Fibroblast of skin of scalp (primary cell): ENCODE measurements at regions not wholly inside any gene's neighbourhood (a gene's known extent, or its start where the extent isn't known, plus 50 kb on each side); places are given as distances from the start of the nearest gene placed in this dataset.

Source experiments
- DNase-seq: peaks from one replicate; pipeline ENCODE4 v3.0.0-alpha.2; 2013

DNA sequence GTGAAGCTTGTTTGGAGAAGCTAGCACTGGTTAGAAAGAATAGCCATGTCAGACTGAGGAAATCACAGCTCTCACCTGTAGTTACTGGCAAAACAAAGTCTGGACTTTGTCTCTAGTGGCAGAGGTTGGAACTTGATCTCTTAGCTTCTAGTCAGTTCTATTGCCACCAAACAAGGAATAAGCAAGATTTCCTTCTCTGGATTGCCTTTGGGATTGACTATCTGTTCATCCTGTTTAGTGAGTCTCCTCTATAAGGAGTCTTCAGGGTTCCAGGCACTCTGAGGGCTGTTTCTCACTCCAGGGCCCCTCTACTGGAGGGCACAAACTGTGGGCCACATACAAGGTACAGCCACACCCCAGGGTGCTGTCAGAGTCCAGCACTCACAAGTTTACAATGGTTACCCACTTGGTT is 426.6 kb upstream of the THBS1 start:
- DNase-seq = no peak

DNA sequence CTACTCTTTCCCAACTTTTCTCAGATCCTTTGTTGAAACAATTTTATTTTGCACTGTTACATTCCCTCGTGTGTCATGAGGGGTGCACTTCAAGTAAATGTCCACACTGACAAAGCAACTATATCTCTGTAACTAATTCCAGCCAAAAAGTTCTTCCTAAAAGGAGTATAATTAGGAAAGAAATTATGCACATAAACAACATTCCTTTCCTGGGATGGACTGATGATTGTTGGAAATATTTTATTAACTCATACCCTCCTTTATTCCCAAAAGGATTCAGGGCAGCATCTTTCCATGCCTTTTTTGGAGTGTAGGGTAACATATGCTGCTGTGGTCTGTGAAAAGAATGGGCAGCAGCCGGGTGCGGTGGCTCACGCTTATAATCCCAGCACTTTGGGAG is 426.1 kb upstream of the THBS1 start:
- DNase-seq = peak; percentile 93

DNA sequence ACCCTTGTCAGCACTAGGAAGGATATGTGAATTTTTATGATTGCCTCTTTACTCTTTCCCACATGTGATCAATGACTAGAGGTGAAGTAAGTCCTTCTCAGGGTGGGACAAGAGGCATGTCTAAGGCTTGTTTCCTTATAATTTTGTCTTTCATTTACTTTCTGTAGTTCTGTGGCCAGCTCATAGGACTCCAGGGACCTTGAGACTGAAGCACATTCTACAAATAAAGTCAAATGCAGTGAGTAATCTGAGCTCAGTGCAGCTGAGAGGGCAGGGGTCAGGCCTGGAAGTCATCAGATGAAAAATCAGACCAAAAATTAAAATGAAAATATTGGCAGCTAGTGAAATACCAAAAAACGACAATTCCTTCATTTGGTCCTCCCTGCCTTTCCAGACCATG is 424.7 kb upstream of the THBS1 start:
- DNase-seq = peak; percentile 87

DNA sequence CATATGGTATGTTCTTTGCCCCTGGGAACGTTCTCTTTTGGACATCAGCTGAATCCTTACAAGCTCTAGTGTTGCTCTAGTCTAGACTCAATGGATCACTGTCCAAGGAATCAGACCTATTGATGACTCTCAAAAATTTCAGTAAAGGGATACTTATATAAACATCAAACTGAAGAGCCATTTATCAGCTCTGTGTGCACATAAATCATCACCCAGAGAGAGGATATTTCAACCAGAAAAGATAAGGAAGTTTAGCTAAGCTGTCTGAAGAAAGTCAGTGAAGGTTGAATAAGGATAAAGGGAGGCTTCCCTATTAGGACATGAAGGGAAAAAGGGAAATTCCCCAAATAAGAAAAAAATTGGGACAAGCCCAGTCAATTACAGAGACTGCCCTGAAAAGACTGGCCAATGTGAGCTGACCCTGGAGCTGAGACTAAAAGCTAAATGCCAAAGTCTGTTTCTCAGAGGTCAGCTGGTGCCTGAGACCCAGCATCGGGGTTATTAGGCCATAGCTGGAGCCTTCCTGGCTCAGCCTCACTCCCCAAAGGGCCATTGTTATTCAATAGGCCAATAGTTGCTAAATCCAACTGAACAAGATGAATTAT is 424.1 kb upstream of the THBS1 start:
- DNase-seq = peak; percentile 68

DNA sequence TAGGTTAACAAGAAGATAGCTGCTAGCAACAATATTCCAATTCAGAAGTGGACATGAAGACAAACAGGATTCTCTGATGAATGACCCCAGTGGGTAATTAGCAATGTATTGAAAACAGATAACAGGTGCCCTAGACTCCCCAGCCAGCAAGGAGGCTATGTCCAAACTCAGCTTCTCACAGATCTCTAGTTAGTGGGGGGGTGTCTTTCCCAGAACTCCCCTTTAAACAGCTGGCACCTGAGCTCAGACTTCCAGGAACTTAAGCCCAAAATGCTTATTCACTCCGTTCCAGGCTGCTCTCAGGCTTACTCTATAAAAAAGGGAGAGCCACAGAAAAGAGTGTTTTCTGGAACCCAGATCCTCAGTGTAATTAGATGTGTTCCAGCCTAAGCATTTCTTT is 423.0 kb upstream of the THBS1 start:
- no peak for DNase-seq

DNA sequence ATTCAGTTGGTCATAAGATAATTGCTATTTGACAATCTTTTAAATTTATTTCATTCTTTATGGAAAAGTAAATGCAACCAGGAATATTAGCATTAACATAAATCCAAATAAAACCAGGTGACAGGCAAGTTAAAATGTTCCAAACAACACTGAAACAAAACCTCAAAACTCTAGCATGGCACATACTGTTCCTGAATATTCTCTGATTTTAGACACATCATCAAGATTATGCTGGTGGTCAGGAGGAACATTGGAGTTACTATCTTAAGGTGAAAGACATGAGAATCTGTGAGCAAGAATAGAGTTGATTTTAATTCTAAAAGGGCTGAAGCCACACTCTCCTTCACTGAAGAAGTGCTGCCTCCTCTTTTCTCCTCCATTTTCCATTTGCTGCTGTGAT is 421.0 kb upstream of the THBS1 start:
- DNase-seq = no peak

DNA sequence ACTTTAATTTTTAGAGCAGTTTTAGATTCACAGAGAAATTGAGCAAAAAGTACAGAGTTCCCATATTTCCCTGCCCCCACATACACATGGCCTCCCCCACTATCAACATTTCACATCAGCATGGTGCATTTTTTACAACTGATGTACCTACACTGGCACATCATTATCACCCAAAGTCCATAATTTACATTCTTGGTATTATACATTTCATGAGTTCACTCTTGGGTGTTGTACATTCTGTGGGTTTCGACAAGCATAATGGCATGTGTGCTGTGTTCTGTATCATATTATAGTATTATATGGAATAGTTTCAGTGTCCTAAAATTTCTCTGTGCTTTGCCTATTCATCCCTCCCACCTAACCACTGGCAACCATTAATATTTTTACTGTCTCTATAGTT is 419.8 kb upstream of the THBS1 start:
- peak; percentile 88 for DNase-seq

DNA sequence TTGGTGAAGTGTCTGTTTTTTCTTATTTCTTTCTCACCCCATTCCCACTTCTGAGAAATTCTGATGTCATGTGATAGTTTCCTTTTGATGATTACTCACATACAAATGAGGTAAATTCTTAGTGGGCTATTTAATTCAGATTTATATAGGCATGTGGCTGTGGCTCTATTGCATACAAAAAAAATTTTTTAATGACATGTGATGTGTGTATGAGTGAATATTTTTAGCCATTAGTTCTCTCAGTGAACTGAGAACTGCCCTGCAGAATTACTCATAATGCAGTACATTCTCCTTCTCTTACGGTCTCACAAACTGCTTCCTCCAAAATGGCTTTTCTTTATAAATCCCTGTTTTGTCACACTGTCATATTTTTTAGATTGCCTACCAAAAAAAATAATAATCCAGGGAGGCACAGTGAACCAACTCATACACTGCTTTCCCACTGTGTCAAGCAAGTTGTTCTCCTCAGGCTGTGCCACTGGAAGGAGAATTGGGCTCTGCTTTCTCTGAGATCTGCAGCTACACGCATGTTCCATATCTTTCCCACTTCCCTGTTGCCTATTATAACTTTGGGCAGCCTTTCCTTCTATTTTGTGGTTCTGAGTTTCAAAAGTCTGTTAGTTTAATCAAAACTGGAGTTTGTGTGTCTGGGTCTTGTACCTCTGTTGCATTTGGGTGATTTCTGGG is 415.7 kb upstream of the THBS1 start:
- DNase-seq = peak; percentile 88

DNA sequence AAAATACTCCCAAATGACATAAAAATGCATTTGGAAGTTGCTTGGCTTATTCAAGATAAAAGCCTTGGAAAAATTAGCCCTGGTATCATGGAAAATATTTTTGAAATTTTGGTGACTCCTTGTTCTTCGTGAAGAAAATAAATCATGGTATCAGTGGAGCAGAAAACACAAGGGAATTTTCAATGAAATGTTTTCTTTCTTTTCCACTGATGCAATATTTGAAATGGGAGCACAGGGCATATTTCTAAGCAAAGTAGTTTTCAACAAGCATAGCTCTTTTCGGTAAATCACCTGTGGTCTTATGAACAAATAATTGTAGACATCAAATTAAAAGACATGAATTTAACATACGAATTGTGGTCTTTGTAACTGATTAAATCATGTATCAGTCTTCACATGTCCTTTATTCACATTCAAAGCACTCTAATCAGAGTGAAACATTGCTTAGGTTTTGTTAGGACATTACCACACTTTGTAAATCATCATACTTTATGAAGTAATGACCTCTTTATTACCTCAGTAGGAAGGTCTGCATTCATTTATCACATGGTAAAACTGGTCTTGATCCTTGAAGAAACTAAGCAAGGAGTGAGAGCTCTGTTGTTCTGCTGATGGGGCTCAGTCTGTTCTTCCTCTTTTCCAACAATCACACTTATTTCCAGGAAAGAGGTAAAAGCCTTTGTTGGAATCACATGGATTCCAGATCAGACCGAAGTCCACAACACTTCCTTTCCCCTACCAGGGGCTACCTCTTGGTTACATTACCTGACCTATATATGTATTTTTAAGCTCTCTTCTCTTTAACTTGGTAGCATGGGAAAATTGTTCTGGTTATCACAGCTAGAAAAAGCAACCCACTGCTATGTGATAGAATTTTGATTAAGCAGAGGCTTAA is 413.5 kb upstream of the THBS1 start:
- DNase-seq = peak; percentile 54

DNA sequence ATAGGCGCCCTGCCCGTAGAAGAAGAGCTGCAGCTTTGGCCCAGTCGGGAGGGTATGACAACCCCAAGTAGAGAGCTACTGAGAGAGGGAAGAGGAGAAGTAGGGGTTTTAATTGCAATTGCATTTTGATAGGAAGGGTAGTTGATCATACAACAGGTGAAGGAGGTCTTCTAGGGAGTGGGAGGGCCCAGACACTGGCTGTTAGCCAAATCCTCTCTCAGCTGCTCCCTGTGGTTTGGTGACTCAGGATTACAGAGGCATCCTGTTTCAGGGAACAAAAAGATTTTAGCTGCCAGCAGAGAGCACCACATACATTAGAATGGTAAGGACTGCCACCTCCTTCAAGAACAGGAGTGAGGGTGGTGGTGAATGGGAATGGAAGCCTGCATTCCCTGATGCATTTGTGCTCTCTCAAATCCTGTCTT is 408.9 kb upstream of the THBS1 start:
- DNase-seq = peak; percentile 99

DNA sequence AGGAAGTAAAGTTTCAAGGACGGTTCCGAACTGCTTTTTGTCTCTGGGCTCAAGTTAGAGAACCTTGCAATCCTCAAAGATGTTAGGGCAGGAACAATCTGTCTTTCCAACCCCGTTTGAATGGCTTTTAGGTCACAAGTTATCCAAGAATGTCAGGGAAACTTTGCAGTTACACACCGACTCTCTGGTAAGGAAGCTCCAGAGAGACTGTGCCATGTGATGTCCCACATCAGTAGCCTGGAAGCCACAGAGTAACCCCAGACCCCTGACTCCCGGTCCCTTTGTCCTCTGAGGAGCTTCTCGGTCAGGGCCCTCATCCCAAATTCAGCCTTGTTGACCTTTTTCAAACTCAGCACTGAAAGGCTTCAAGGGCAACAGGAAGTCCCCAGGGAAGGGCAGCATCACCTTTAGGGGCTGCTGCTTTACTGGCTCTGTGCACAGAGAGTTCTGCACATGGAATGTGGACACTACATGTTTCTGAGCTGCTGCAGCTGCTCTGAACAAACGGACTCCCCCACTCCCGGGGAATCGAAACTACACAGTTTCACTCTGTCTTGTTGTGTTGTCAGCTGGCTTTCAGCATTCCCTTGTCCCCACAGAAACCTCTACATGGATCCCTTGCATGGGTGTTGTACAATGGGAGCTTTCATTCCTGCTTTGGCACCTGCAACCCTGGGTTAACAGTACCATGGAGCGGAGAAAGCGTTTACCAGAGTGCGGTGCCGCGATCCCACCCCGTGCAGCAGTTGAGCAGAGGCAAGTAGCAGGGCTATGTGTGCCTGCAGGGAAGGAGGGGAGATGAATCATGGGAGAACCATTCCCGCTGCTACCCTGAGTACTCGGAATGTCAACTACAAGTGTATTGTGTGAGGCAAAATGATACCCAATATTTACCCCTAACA is 408.2 kb upstream of the THBS1 start:
- DNase-seq = peak; percentile 82

DNA sequence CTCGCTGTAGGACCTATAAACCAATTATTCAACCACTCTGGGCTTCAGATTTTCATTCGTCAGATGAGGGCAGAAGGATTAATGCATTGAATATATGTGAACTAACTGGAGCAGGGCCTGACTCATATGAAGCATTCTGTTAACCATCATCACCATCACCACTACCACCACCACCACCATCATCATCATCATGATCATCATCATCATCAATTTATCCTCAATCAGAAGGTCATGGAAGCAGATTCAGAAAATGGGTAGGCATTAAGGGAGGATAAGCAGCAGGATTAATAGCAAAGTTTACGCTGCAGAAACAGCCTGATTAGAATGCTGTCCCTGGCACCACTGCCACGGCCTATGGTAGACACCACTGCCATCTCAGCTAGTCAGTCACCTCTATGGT is 407.5 kb upstream of the THBS1 start:
- DNase-seq = no peak

DNA sequence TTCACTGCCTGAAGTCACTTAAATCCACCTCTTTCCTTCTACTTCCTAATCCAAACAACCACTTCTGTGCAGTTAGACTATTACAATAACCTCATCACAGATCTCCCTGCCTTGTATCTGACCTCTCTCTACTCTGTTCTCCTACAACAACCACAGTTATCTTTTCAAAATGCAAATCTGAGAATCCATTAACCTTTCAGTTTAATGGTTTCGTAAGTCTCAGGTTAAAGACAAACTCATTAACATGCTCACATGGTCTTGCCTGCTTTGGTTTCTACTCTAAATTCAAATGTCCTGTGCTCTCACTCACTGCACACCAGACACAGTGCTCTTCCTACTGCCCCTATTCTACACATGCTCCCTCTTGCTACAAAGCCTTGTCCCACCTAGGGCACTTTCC is 406.5 kb upstream of the THBS1 start:
- no peak for DNase-seq

DNA sequence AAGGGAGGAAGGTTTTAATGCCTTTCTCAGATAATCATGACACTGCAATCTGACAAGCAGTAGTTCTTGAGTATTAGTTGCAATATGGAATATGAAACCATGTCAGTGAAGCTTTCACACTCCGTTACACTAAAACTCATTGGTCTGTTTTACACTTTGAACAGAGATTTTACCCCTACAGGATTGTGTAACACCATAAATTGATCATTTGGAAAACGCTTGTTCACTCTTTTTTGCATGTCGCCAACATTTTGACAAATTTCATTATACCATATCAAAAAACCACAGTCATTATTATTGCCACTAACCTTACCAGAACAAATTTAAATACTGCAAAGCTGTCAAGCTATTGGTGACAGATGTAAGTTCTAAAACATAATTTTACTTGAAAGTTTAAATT is 404.8 kb upstream of the THBS1 start:
- DNase-seq = no peak

DNA sequence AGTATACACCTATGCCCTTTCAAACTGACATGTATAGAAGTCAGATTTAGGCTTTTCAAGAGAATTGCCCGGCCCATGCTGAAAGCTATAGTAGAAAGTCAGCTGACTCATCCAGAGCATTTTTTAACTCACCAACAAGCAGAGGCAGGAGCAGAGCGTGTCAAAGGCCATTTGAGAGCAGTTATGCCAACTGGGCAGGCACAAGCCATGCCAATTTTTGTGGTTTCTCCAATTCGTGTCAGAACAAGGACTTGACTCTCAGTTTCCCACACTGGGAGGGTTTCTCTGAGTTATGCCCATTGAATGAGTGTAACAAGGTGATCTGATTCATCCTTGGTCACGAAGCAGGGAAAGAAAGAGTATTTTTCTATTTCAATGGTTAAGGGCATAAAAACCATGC is 403.3 kb upstream of the THBS1 start:
- DNase-seq = no peak

DNA sequence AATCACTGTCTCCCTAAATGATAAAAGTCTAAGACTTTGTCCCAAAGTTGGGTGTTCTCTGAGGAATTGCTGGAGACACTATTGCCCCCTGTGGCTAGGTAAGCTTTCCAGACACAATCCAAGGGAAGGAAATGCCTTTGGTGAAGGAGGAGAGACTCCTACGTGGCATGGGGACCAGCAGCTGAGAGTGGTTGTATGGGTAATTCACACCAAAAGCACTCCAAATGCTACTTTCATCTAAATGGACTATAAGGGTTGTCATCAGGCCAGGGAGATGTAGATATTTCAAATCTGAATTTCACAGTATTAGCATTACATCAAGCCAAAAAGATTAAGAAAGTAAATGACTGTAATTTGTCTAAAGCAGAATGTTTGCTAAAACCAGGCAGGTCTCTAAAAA is 400.8 kb upstream of the THBS1 start:
- DNase-seq = peak; percentile 77

DNA sequence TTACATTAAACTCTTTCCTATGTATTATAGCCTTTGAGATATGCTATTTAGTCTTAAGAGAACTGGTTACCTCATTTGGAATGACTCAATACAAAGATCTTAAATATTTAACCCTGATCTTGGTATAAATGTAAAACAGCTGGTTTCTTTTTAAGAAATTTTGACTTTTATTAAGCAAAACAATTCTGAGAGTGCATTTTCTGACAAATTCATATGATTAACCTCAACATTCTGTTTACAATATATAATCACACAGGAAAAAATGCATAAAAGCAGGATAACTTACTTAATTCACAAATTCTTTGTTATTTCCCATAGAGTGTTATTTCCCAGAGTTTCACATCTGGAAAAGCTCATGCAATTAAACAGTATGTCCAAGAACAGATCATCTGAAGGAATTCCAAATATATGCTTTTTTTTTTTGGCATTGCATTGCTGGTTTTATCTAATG is 400.4 kb upstream of the THBS1 start:
- DNase-seq = peak; percentile 95

DNA sequence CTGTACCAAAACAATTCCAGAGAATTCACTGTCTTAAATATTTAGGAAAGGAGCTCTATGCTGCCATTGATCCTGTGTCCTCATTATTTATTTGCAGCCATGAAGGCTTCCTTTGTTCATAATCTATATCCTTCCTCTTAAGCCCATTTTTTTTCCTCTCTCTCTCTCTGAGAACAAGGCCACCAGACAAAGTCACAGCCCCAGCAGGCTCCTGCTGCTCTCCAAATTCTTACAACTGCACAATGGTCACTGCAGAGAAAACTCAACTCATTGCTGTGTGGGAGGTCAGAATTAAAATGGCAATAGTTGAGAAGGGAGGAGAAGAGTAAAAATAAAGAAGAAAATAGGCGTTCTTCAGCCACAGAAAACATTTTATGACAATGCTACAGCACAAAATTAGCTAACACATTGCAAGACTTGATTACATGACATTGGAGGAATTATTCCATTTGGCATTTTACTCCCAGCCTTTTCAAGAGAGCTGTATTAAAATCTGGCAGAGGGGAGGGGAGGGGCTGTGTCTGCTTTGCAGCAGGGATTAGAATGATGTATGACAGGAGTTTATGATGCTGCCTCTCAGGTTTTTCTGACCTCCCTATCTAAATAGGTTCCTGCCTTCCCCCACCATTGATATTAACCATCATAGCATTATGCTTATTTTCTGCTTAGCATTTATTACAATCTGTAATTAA is 399.7 kb upstream of the THBS1 start:
- DNase-seq = peak; percentile 67

DNA sequence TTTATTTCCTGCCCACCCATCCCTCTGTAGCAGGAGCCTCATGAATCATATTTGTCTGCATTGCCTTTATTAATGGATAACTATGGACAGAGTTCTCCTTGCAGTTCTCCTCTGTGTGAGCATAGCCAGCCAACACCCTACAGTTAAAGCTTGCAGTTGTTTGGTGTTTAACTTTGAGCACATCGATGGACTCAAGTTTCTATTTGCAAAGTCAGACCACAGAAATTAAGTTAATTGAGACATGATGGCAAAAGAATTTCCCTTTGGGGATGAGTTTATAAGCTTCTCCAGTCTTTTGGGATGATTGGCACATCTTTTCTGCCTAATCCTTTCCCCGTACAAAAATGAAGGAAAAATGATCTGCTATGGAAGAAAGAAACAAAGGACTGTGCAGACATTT is 398.9 kb upstream of the THBS1 start:
- peak; percentile 93 for DNase-seq

DNA sequence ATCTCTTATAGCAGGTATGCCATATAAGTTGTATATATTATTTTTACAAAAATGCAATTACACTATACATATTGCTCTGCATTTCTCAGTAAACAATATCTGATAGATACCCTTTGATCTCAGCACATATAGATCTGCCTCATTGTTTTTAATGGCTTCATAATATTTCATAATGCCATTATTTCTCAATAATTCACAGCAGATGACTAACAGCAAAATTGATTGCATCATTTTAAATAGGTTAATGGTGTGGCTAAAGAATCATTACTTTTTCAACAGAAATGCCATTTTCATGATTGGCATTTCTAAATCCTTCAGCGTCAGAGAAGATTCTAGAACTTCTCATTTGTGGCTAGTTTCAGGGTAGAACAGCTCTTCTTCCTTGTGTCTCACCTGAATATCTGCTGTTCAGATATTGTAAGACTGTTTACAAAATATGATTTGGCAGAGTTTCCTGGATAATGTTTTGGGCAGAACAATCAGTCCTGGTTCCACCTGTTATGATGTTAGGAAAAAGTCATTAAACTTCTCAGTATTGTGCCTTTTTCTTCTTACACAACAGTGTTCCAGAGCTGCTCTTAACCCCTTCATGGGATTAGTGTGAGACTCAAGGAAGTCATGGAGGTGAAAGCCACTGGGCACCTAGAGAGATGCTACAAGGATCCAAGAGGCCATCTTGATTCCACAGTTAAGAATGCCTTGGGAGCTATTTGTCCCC is 397.6 kb upstream of the THBS1 start:
- no peak for DNase-seq

DNA sequence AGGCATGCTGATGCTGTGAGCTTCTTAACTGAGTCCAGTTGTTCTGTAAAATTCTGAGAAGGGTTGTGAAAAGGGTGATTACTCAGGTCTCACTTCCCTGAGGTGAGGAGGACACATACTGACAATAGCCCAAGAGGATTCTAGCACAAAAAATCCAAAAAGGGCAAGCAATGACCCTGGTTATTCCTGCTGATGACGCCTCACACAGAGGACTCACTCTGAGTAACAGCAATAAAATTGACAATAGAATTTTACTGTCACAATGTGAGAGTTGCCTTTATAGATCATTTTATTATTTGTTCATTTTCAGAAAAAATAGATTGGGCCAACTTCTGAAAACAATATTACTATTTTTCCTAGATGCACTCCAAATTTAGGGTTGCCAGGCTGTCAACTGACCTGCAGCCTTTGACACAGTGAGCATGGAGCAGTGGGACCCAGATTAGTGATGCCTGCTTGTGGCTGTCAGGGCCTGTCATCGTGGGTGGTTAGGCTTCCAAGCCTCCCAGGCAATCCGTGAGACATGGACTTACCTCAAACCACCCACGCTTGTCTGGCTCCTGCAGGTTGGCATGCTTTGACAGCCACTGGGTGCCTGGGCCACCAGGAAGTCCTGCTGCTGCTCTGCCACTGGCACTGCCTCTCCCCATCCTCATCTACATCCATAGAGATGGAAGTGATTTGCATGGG is 396.0 kb upstream of the THBS1 start:
- DNase-seq = no peak
